ELR (cell line): ENCODE measurements at regions not wholly inside any gene's neighbourhood (a gene's known extent, or its start where the extent isn't known, plus 50 kb on each side); places are given as distances from the start of the nearest gene placed in this dataset.
"Not testable (repeated sequence)": the region's sequence is repeated elsewhere in the genome, so short reads cannot be mapped to it uniquely, and the experiment has no call there.

ENCODE experiments used
- DNase-seq: peaks from one replicate; pipeline ENCODE4 v3.0.0-alpha.2; 2015; ENCODE audit warnings: low read depth

- no peak for DNase-seq
Observed at GRCh38 chr3:152621967-152622810, 212.7 kb upstream of the P2RY1 start.

- DNase-seq = peak; percentile 6
Observed at GRCh38 chr3:152622811-152623167, 212.1 kb upstream of the P2RY1 start.

- no peak for DNase-seq
Observed at GRCh38 chr3:152623286-152623911, 211.5 kb upstream of the P2RY1 start.

- DNase-seq = no peak
Observed at GRCh38 chr3:152626226-152626625, 208.7 kb upstream of the P2RY1 start.

- no peak for DNase-seq
Observed at GRCh38 chr3:152628496-152628895, 206.4 kb upstream of the P2RY1 start.

- no peak for DNase-seq
Observed at GRCh38 chr3:152629363-152630122, 205.4 kb upstream of the P2RY1 start.

GRCh38 chr3:152635389-152635788 lies 199.5 kb upstream of the P2RY1 start:
- DNase-seq = no peak

- no peak for DNase-seq
Observed at GRCh38 chr3:152636651-152637050, 198.3 kb upstream of the P2RY1 start.

- DNase-seq = no peak
Observed at GRCh38 chr3:152638214-152638613, 196.7 kb upstream of the P2RY1 start.

GRCh38 chr3:152638707-152639450 lies 196.1 kb upstream of the P2RY1 start:
- no peak for DNase-seq

GRCh38 chr3:152641198-152641597 lies 193.7 kb upstream of the P2RY1 start:
- no peak for DNase-seq

GRCh38 chr3:152642658-152643057 lies 192.3 kb upstream of the P2RY1 start:
- no peak for DNase-seq

GRCh38 chr3:152644478-152644877 lies 190.5 kb upstream of the P2RY1 start:
- no peak for DNase-seq

GRCh38 chr3:152646004-152646403 lies 188.9 kb upstream of the P2RY1 start:
- DNase-seq = no peak

- DNase-seq = no peak
Observed at GRCh38 chr3:152650177-152650576, 184.8 kb upstream of the P2RY1 start.

GRCh38 chr3:152650923-152651322 lies 184.0 kb upstream of the P2RY1 start:
- not testable (repeated sequence) for DNase-seq

- DNase-seq = no peak
Observed at GRCh38 chr3:152656214-152656971, 178.5 kb upstream of the P2RY1 start.

- no peak for DNase-seq
Observed at GRCh38 chr3:152656972-152657355, 178.0 kb upstream of the P2RY1 start.

- no peak for DNase-seq
Observed at GRCh38 chr3:152658977-152659720, 175.8 kb upstream of the P2RY1 start.

GRCh38 chr3:152662157-152662556 lies 172.8 kb upstream of the P2RY1 start:
- DNase-seq = no peak

- no peak for DNase-seq
Observed at GRCh38 chr3:152664766-152665165, 170.2 kb upstream of the P2RY1 start.
